Muscle layer of duodenum (tissue), 2 donors: ENCODE measurements at regions not wholly inside any gene's neighbourhood (a gene's known extent, or its start where the extent isn't known, plus 50 kb on each side); places are given as distances from the start of the nearest gene placed in this dataset.
"Not testable (repeated sequence)": the region's sequence is repeated elsewhere in the genome, so short reads cannot be mapped to it uniquely, and the experiment has no call there.

Experiments used
- H3K27ac ChIP-seq: one replicate; pipeline ENCODE4 v1.7.0; 2013; ENCODE audit warnings: mild to moderate bottlenecking, low read length
- H3K27me3 ChIP-seq: one replicate; pipeline ENCODE4 v1.7.0; 2013; ENCODE audit warnings: low read depth, mild to moderate bottlenecking, control low read depth, low read length
- H3K36me3 ChIP-seq, 2 donors: one replicate each; pipeline ENCODE4 v1.7.0; 2013; ENCODE audit warnings: low read length in 2 of 2, control low read depth in 1 of 2, mild to moderate bottlenecking in 1 of 2; ENCODE audit not compliant: insufficient read depth in 2 of 2, control insufficient read depth in 1 of 2
- H3K4me1 ChIP-seq, 2 donors: one replicate each; pipeline ENCODE4 v1.7.0; 2013; ENCODE audit warnings: low read length in 2 of 2, mild to moderate bottlenecking in 2 of 2, control low read depth in 1 of 2, moderate library complexity in 1 of 2; ENCODE audit not compliant: insufficient read depth in 2 of 2, control insufficient read depth in 1 of 2
- H3K4me3 ChIP-seq, 2 donors: one replicate each; pipeline ENCODE4 v1.7.0; 2013; ENCODE audit warnings: low read length in 2 of 2, low read depth in 1 of 2, mild to moderate bottlenecking in 1 of 2
- H3K9me3 ChIP-seq, 2 donors: one replicate each; pipeline ENCODE4 v1.7.0; 2013; ENCODE audit warnings: low read length in 2 of 2, control low read depth in 1 of 2, mild to moderate bottlenecking in 1 of 2; ENCODE audit not compliant: control insufficient read depth in 1 of 2
- donor health status: healthy.

- no peaks in the 10 kb centered on the region for H3K4me1 ChIP-seq
- no peaks in the 10 kb centered on the region for H3K27me3 ChIP-seq
- no peaks in the 10 kb centered on the region for H3K36me3 ChIP-seq
- H3K27ac ChIP-seq, result no peak overlapping the region
- H3K9me3 ChIP-seq, result no peaks in the 10 kb centered on the region
- H3K4me3 ChIP-seq, result no peak overlapping the region
These were observed 70.4 kb downstream of the TDRD15 start for GRCh38 chr2:21194147-21194546.

- Histone ChIP-seq H3K27ac (no peak overlapping the region), H3K4me1 (no peaks in the 10 kb centered on the region), H3K27me3 (no peaks in the 10 kb centered on the region), H3K4me3 (no peak overlapping the region), H3K36me3 (no peaks in the 10 kb centered on the region), H3K9me3 (no peaks in the 10 kb centered on the region)
These were observed 71.1 kb downstream of the TDRD15 start for GRCh38 chr2:21194858-21195271.

GRCh38 chr2:21195326-21195725, 71.6 kb downstream of the TDRD15 start:
- Histone ChIP-seq H3K9me3 (no peaks in the 10 kb centered on the region), H3K27me3 (no peaks in the 10 kb centered on the region), H3K27ac (no peak overlapping the region), H3K4me3 (no peak overlapping the region), H3K36me3 (no peaks in the 10 kb centered on the region), H3K4me1 (no peaks in the 10 kb centered on the region)

- Histone ChIP-seq H3K4me3 (no peak overlapping the region), H3K9me3 (no peaks in the 10 kb centered on the region), H3K4me1 (no peaks in the 10 kb centered on the region), H3K27me3 (no peaks in the 10 kb centered on the region), H3K36me3 (no peaks in the 10 kb centered on the region), H3K27ac (no peak overlapping the region)
These were observed 74.9 kb downstream of the TDRD15 start for GRCh38 chr2:21198637-21199036.

GRCh38 chr2:21203976-21204375, 80.2 kb downstream of the TDRD15 start:
- H3K36me3 ChIP-seq, result no peaks in the 10 kb centered on the region

GRCh38 chr2:21214085-21214484, 90.3 kb downstream of the TDRD15 start:
- not testable (repeated sequence) for H3K27me3 ChIP-seq, H3K36me3 ChIP-seq, H3K9me3 ChIP-seq, H3K4me3 ChIP-seq, H3K4me1 ChIP-seq, H3K27ac ChIP-seq

More at GRCh38 chr2:21203976-21204375, 80.2 kb downstream of the TDRD15 start:
- Histone ChIP-seq H3K9me3 (no peaks in the 10 kb centered on the region), H3K4me3 (no peak overlapping the region), H3K27ac (no peak overlapping the region), H3K27me3 (no peaks in the 10 kb centered on the region), H3K4me1 (no peaks in the 10 kb centered on the region)

GRCh38 chr2:21217442-21217841, 93.7 kb downstream of the TDRD15 start:
- no peak overlapping the region for H3K4me3 ChIP-seq
- no peaks in the 10 kb centered on the region for H3K9me3 ChIP-seq
- H3K27me3 ChIP-seq, result no peaks in the 10 kb centered on the region
- H3K36me3 ChIP-seq, result no peaks in the 10 kb centered on the region
- no peaks in the 10 kb centered on the region for H3K4me1 ChIP-seq
- no peak overlapping the region for H3K27ac ChIP-seq

GRCh38 chr2:21220930-21221329, 97.2 kb downstream of the TDRD15 start:
- Histone ChIP-seq H3K9me3 (no peaks in the 10 kb centered on the region), H3K4me1 (no peaks in the 10 kb centered on the region), H3K27ac (no peak overlapping the region), H3K27me3 (no peaks in the 10 kb centered on the region), H3K36me3 (no peaks in the 10 kb centered on the region), H3K4me3 (no peak overlapping the region)

- Histone ChIP-seq H3K27me3 (no peaks in the 10 kb centered on the region), H3K4me1 (no peaks in the 10 kb centered on the region), H3K4me3 (no peak overlapping the region), H3K36me3 (no peaks in the 10 kb centered on the region), H3K9me3 (no peaks in the 10 kb centered on the region), H3K27ac (no peak overlapping the region)
These were observed 99.8 kb downstream of the TDRD15 start for GRCh38 chr2:21223618-21224017.

GRCh38 chr2:21228041-21228895, 104.5 kb downstream of the TDRD15 start:
- H3K36me3 ChIP-seq, result no peaks in the 10 kb centered on the region
- H3K9me3 ChIP-seq, result no peaks in the 10 kb centered on the region
- no peak overlapping the region for H3K27ac ChIP-seq
- no peak overlapping the region for H3K4me3 ChIP-seq
- no peaks in the 10 kb centered on the region for H3K4me1 ChIP-seq
- no peaks in the 10 kb centered on the region for H3K27me3 ChIP-seq

- Histone ChIP-seq H3K27ac (no peak overlapping the region), H3K4me3 (no peak overlapping the region), H3K4me1 (no peaks in the 10 kb centered on the region), H3K27me3 (no peaks in the 10 kb centered on the region), H3K36me3 (no peaks in the 10 kb centered on the region), H3K9me3 (no peaks in the 10 kb centered on the region)
These were observed 105.5 kb downstream of the TDRD15 start for GRCh38 chr2:21229302-21229701.

- Histone ChIP-seq H3K27ac (no peak overlapping the region), H3K9me3 (no peaks in the 10 kb centered on the region), H3K4me3 (no peak overlapping the region), H3K4me1 (no peaks in the 10 kb centered on the region), H3K36me3 (no peaks in the 10 kb centered on the region), H3K27me3 (no peaks in the 10 kb centered on the region)
These were observed 106.4 kb downstream of the TDRD15 start for GRCh38 chr2:21230140-21230539.
